H1 (cell line): ENCODE measurements at regions not wholly inside any gene's neighbourhood (a gene's known extent, or its start where the extent isn't known, plus 50 kb on each side); places are given as distances from the start of the nearest gene placed in this dataset.
A peak's percentile ranks its signal among the peaks of the same experiment; 100 is the strongest.
"Not testable (repeated sequence)": the region's sequence is repeated elsewhere in the genome, so short reads cannot be mapped to it uniquely, and the experiment has no call there.

Experiments used
- CTCF ChIA-PET: fragments of 300-600 bp; sonication (Branson Sonifier 250); formaldehyde crosslinking; loops from one replicate; lab custom pipeline; 2021; ENCODE audit not compliant: partially characterized antibody; lab: Charles Lee
- POLR2A ChIA-PET: fragments of 300-600 bp; sonication (Branson Sonifier 250); formaldehyde crosslinking; loops from one replicate; lab custom pipeline; 2021; ENCODE audit warnings: inconsistent platforms; ENCODE audit not compliant: partially characterized antibody; lab: Charles Lee
- DNase-seq, 2 experiments: peaks; one replicate each; pipeline versions ENCODE4 v3.0.0 to v3.0.0-alpha.2; 2010 to 2022; ENCODE audit warnings: low spot score in 2 of 2, low read depth in 1 of 2, mixed read lengths in 1 of 2
- FAIRE-seq: peaks from 2 replicates; lab custom pipeline; 2011; peaks lifted over from hg19 to GRCh38; lab: Jason Lieb, UNC
- H2AFZ ChIP-seq: 2 replicates; pipeline ENCODE4 v1.8.1; 2012; ENCODE audit warnings: low read length, inconsistent platforms
- H2AK5ac ChIP-seq: 2 replicates; pipeline ENCODE4 v1.6.1; 2013; ENCODE audit warnings: low read depth, low read length
- H2BK120ac ChIP-seq: replicated peaks from 2 replicates; pipeline ENCODE3; 2013; ENCODE audit warnings: low read depth, low read length, inconsistent platforms
- H2BK12ac ChIP-seq: 2 replicates; pipeline ENCODE4 v1.6.1; 2013; ENCODE audit warnings: low read depth, low read length
- H2BK15ac ChIP-seq: 2 replicates; pipeline ENCODE4 v1.6.1; 2013; ENCODE audit warnings: low read length
- H2BK20ac ChIP-seq: 2 replicates; pipeline ENCODE4 v1.6.1; 2013; ENCODE audit warnings: low read length
- H2BK5ac ChIP-seq: 2 replicates; pipeline ENCODE4 v1.6.1; 2013; ENCODE audit warnings: low read depth, low read length
- H3K14ac ChIP-seq: 2 replicates; pipeline ENCODE4 v1.6.1; 2013; ENCODE audit warnings: inconsistent platforms; ENCODE audit not compliant: insufficient read length
- H3K18ac ChIP-seq: 2 replicates; pipeline ENCODE4 v1.6.1; 2013; ENCODE audit warnings: low read length; ENCODE audit errors: extremely low read depth
- H3K23ac ChIP-seq: 2 replicates; pipeline ENCODE4 v1.6.1; 2013; ENCODE audit warnings: inconsistent platforms; ENCODE audit not compliant: insufficient read length
- H3K23me2 ChIP-seq: 2 replicates; pipeline ENCODE4 v1.6.1; 2013; ENCODE audit warnings: low read depth, low read length
- H3K27ac ChIP-seq: 2 replicates; pipeline ENCODE4 v1.6.1; 2011; ENCODE audit warnings: low read depth, low read length, inconsistent platforms
- H3K27me3 ChIP-seq, 4 experiments: replicated peaks in 1 of 4; 1 replicate in 1 of 4; 2 replicates in 3 of 4; pipeline versions ENCODE4 v1.6.1 to v1.8.1; 2011 to 2013; ENCODE audit warnings: low read length in 3 of 4, mild to moderate bottlenecking in 3 of 4, inconsistent platforms in 2 of 4, mixed read lengths in 2 of 4, moderate library complexity in 1 of 4; ENCODE audit not compliant: control insufficient read depth in 3 of 4, insufficient read depth in 3 of 4; ENCODE audit errors: extremely low read depth in 1 of 4
- H3K36me3 ChIP-seq, 4 experiments: 2 replicates each; pipeline versions ENCODE4 v1.6.1 to v1.8.1; 2011 to 2013; ENCODE audit warnings: mild to moderate bottlenecking in 4 of 4, low read length in 3 of 4, moderate library complexity in 2 of 4, control low read depth in 1 of 4, inconsistent platforms in 1 of 4; ENCODE audit not compliant: insufficient read depth in 4 of 4, control insufficient read depth in 2 of 4
- H3K4ac ChIP-seq: replicated peaks from 2 replicates; pipeline ENCODE3; 2013; ENCODE audit warnings: low read length, low read depth, mixed read lengths, inconsistent platforms; ENCODE audit not compliant: insufficient read length
- H3K4me1 ChIP-seq, 4 experiments: replicated peaks in 1 of 4; 1 replicate in 1 of 4; 2 replicates in 3 of 4; pipeline versions ENCODE4 v1.6.1 to v1.8.1; 2011 to 2013; ENCODE audit warnings: low read length in 3 of 4, inconsistent platforms in 2 of 4, mixed read lengths in 1 of 4; ENCODE audit not compliant: insufficient read depth in 4 of 4, control insufficient read depth in 3 of 4
- H3K4me2 ChIP-seq, 2 experiments: 2 replicates each; pipeline versions ENCODE4 v1.6.1 to v1.8.1; 2011 to 2013; ENCODE audit warnings: low read depth in 2 of 2, low read length in 2 of 2, control low read depth in 1 of 2, inconsistent platforms in 1 of 2, mild to moderate bottlenecking in 1 of 2; ENCODE audit not compliant: insufficient read depth in 1 of 2
- H3K4me3 ChIP-seq, 4 experiments: fragments of 200-600, 300-600 bp in 1 of 4; sonication (generic), shearing (Covaris generic), sonication (Bioruptor Twin) in 1 of 4; 2 replicates each; pipeline versions ENCODE4 v1.5.1 to v1.8.1; 2011 to 2016; ENCODE audit warnings: low read length in 4 of 4, low read depth in 3 of 4, control low read depth in 2 of 4, inconsistent platforms in 2 of 4, mild to moderate bottlenecking in 2 of 4, mixed read lengths in 1 of 4, moderate library complexity in 1 of 4; ENCODE audit not compliant: insufficient read depth in 2 of 4; ENCODE audit errors: extremely low read depth in 1 of 4
- H3K56ac ChIP-seq: replicated peaks from 2 replicates; pipeline ENCODE3; 2013; ENCODE audit warnings: low read depth, mild to moderate bottlenecking, mixed read lengths, low read length, inconsistent platforms; ENCODE audit not compliant: insufficient read length
- H3K79me1 ChIP-seq: 2 replicates; pipeline ENCODE4 v1.6.1; 2013; ENCODE audit warnings: low read depth, low read length, control low read depth
- H3K79me2 ChIP-seq, 2 experiments: 2 replicates each; pipeline versions ENCODE4 v1.6.1 to v1.8.1; 2012 to 2013; ENCODE audit warnings: low read length in 2 of 2, mild to moderate bottlenecking in 2 of 2, inconsistent platforms in 1 of 2; ENCODE audit not compliant: insufficient read depth in 2 of 2, control insufficient read depth in 1 of 2
- H3K9ac ChIP-seq, 4 experiments: replicated peaks in 1 of 4; 1 replicate in 1 of 4; 2 replicates in 3 of 4; pipeline versions ENCODE4 v1.6.1 to v1.8.1; 2011 to 2013; ENCODE audit warnings: low read depth in 3 of 4, low read length in 3 of 4, control low read depth in 2 of 4, mild to moderate bottlenecking in 2 of 4, moderate library complexity in 2 of 4, inconsistent platforms in 1 of 4; ENCODE audit errors: extremely low read depth in 1 of 4
- H3K9me3 ChIP-seq, 2 experiments: 2 replicates each; pipeline versions ENCODE4 v1.6.1 to v1.8.1; 2012 to 2013; ENCODE audit warnings: mild to moderate bottlenecking in 2 of 2, moderate library complexity in 2 of 2, control low read depth in 1 of 2, inconsistent platforms in 1 of 2, low read depth in 1 of 2, low read length in 1 of 2, mixed read lengths in 1 of 2; ENCODE audit not compliant: insufficient read depth in 2 of 2
- H4K20me1 ChIP-seq, 2 experiments: replicated peaks in 1 of 2; 2 replicates each; pipeline versions ENCODE3 to v1.8.1; 2011 to 2013; ENCODE audit warnings: inconsistent platforms in 2 of 2, low read length in 2 of 2, mild to moderate bottlenecking in 1 of 2; ENCODE audit not compliant: insufficient read depth in 2 of 2, control insufficient read depth in 1 of 2
- H4K5ac ChIP-seq: 2 replicates; pipeline ENCODE4 v1.6.1; 2013; ENCODE audit warnings: low read length, low read depth, mixed read lengths, inconsistent platforms; ENCODE audit not compliant: insufficient read length
- H4K8ac ChIP-seq: 2 replicates; pipeline ENCODE4 v1.8.0; 2013; ENCODE audit warnings: mild to moderate bottlenecking, moderate library complexity, low read length, inconsistent platforms; ENCODE audit not compliant: insufficient read depth; ENCODE audit errors: extremely low read depth
- H4K91ac ChIP-seq: replicated peaks from 2 replicates; pipeline ENCODE3; 2013; ENCODE audit warnings: low read length, mixed read lengths, inconsistent platforms; ENCODE audit not compliant: insufficient read length
- JUN ChIP-seq: IDR thresholded peaks from 2 replicates; pipeline ENCODE4 v1.6.1; 2011; ENCODE audit warnings: low read depth, mild to moderate bottlenecking, improper control_type of control experiment, low read length
- YY1 ChIP-seq: IDR thresholded peaks from 2 replicates; pipeline ENCODE4 v1.6.1; 2011; ENCODE audit warnings: low read depth, mild to moderate bottlenecking, low read length
- WGBS, 2 experiments: shearing (Covaris generic) in 1 of 2; methylation state at CpG; one replicate each; pipeline versions ENCODE4 v1.1.6 to v1.1.7; 2013 to 2015; ENCODE audit warnings: low lambda C conversion rate in 2 of 2, mixed read lengths in 2 of 2, inconsistent platforms in 1 of 2, low coverage in 1 of 2, missing lambda C conversion rate in 1 of 2; ENCODE audit not compliant: insufficient replicate concordance in 2 of 2, insufficient coverage in 1 of 2, insufficient read length in 1 of 2; ENCODE audit errors: extremely low coverage in 1 of 2, missing lambda C conversion rate in 1 of 2; 5-methylcytosine and 5-hydroxymethylcytosine counted together

DNA sequence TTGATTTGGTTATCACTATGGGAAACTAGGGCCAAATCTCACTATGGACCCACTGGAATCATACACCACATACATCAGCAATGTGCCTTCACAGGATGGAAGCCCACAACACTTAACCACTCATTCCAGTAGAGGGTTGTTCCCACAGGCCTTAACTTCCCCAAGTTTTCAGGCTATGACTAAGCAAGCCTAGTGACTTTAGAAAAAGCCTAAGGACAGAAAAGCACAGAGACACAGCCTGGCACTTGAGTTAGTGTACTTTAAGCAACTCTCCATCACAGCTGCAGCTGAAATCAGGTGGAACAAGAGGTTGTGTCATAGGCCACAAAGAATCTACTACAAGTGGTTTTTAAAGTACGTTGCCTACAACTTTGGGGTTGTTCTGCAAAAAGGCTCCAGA, 128.7 kb downstream of the LRRN1 start (continued):
- no peak for TF ChIP-seq JUN

DNA sequence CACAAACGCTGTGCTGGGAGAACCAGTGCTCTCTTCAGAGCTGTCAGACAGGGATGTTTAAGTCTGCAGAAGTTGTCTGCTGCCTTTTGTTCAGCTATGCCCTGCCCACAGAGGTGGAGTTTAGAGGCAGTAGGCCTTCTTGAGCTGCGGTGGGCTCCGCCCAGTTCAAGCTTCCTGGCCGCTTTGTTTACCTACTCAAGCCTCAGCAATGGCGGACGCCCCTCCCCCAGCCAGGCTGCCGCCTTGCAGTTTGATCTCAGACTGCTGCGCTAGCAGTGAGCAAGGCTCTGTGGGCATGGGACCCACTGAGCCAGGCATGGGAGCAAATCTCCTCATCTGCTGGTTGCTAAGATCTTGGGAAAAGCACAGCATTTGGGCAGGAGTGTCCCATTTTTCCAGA, 142.1 kb downstream of the LRRN1 start:
- H3K4me2 ChIP-seq, H4K20me1 ChIP-seq, H2BK120ac ChIP-seq, H3K9ac ChIP-seq, H3K36me3 ChIP-seq, H3K23me2 ChIP-seq, H4K5ac ChIP-seq, H3K56ac ChIP-seq, H3K27me3 ChIP-seq, H4K8ac ChIP-seq, H2BK12ac ChIP-seq, H3K4me1 ChIP-seq, H3K23ac ChIP-seq, FAIRE-seq, H3K79me1 ChIP-seq: not testable (repeated sequence)
- DNase-seq: peak in 1 of 2 experiments; percentile 47
- WGBS, 2 experiments: 80% methylated on average over 8 of the region's 8 CpGs; no CpG with 5 or more reads in 1 of the 2 experiments
- TF ChIP-seq YY1: peak; percentile 58; the same call in 1 of the 2 replicates
- TF ChIP-seq, all 59 proteins: peak for 1; not testable (repeated sequence) for 58
- not testable (repeated sequence) for H3K18ac ChIP-seq, H3K4me3 ChIP-seq, H4K91ac ChIP-seq, H2AFZ ChIP-seq, H2BK15ac ChIP-seq, H3K79me2 ChIP-seq, H3K14ac ChIP-seq, H3K9me3 ChIP-seq, H3K4ac ChIP-seq, H2BK20ac ChIP-seq, H3K27ac ChIP-seq, H2BK5ac ChIP-seq, H2AK5ac ChIP-seq
- ChIA-PET CTCF (interaction anchor here (0.9 kb wide), 1 partner anchor 331 kb away, joined by 3 read pairs; no protein-coding TSS in a partner anchor), POLR2A (interaction anchor here (1.2 kb wide), 1 partner anchor 20 kb away, joined by 3 read pairs; no protein-coding TSS in a partner anchor)
